GM12892 (cell line): ENCODE measurements at regions not wholly inside any gene's neighbourhood (a gene's known extent, or its start where the extent isn't known, plus 50 kb on each side); places are given as distances from the start of the nearest gene placed in this dataset.

Experiments used
- POLR2A ChIP-seq: IDR thresholded peaks from 2 replicates; pipeline ENCODE4 v1.6.1; 2011; ENCODE audit warnings: low read depth, low read length, control low read depth
- POLR2AphosphoS5 ChIP-seq: IDR thresholded peaks from 2 replicates; pipeline ENCODE4 v1.6.1; 2011; ENCODE audit warnings: low read depth, low read length, control low read depth
- TAF1 ChIP-seq: IDR thresholded peaks from 2 replicates; pipeline ENCODE4 v1.6.1; 2011; ENCODE audit warnings: low read depth, mild to moderate bottlenecking, control low read depth, low read length, borderline replicate concordance

GRCh38 chr2:144572977-144573376 lies 53.1 kb upstream of the ZEB2 start:
- no peak for TF ChIP-seq TAF1
- no peak for TF ChIP-seq POLR2A
- TF ChIP-seq POLR2AphosphoS5 = no peak
